ENCODE measurements at regions not wholly inside any gene's neighbourhood (a gene's known extent, or its start where the extent isn't known, plus 50 kb on each side); places are given as distances from the start of the nearest gene placed in this dataset.

DNA sequence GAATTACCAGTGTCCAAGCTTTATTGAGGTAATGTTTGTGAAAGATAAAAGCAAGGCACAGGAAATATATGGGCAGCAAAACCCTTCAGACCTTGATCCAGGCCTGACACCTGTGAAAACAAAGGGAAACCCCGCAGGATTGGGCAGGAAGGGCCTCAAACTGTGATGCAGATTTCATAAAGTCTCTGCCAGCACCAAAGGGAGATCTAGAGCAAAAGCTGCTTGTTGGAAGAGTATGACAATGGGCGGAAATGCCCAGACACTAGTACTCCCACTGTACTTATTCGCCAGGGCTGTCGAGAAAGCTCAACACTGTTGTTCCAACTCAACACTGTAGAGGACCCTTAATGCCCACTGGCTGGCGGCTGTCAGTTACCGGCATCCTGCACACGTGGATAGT, 207.9 kb downstream of the CD47 start:
- TF ChIP-seq POLR2A (IDR thresholded peaks at IDR 0.05; ENCODE audit: low read length): no peak
- TF ChIP-seq GATA1 (IDR thresholded peaks at IDR 0.05; ENCODE audit: low read depth, low read length): no peak
